Testis (tissue), 2 donors: ENCODE measurements at regions not wholly inside any gene's neighbourhood (a gene's known extent, or its start where the extent isn't known, plus 50 kb on each side); places are given as distances from the start of the nearest gene placed in this dataset.

Experiments
- DNase-seq: peaks from one replicate; pipeline ENCODE4 v3.0.0-alpha.2; 2019
- H3K27ac ChIP-seq, 2 donors: fragments of 200-600 bp; sonication (generic); one replicate each; pipeline ENCODE4 v1.5.1; 2019
- H3K27me3 ChIP-seq: fragments of 200-600 bp; sonication (generic); one replicate; pipeline ENCODE4 v1.5.1; 2019
- H3K36me3 ChIP-seq: fragments of 200-600 bp; sonication (generic); one replicate; pipeline ENCODE4 v1.5.1; 2017; ENCODE audit warnings: low read depth; ENCODE audit errors: missing control alignments
- H3K4me1 ChIP-seq: fragments of 200-600 bp; sonication (generic); one replicate; pipeline ENCODE4 v1.5.1; 2019
- H3K4me3 ChIP-seq, 2 donors: fragments of 200-600 bp; sonication (generic); one replicate each; pipeline ENCODE4 v1.5.1; 2017 to 2019
- H3K9me3 ChIP-seq: fragments of 200-600 bp; sonication (generic); one replicate; pipeline ENCODE4 v1.5.1; 2017
- CTCF ChIP-seq, 3 experiments: fragments of 450-650 bp in 2 of 3; fragments of 200-600 bp in 1 of 3; sonication (generic) in 1 of 3; IDR thresholded peaks; one replicate each; pipeline ENCODE4 v1.5.1; 2016 to 2019; ENCODE audit warnings: antibody characterized with exemption in 3 of 3, mild to moderate bottlenecking in 2 of 3, moderate library complexity in 1 of 3
- POLR2A ChIP-seq: fragments of 450-650 bp; IDR thresholded peaks from one replicate; pipeline ENCODE4 v1.6.1; 2017; ENCODE audit warnings: antibody characterized with exemption, mild to moderate bottlenecking, moderate library complexity
- WGBS, 2 donors: methylation state at CpG; one replicate each; pipeline ENCODE4 v1.1.5; 2018; 5-methylcytosine and 5-hydroxymethylcytosine counted together
- intact Hi-C: fragments of 100-400 bp; cut with DNase I; formaldehyde crosslinking; loops from one replicate; pipeline ENCODE4 v1.15.1; 2023; ENCODE audit warnings: low total_unique reads

- WGBS, 2 donors: 69 to 70% methylated on average over 5 of the region's 5 CpGs
- intact Hi-C loops: no loop called here
- TF ChIP-seq POLR2A: no peak
- TF ChIP-seq CTCF (IDR thresholded peaks at IDR 0.05): no peak
Observed at GRCh38 chr10:57776688-57777432, 490.8 kb downstream of the IPMK start.

GRCh38 chr10:57775250-57775649, 492.4 kb downstream of the IPMK start:
- Histone ChIP-seq H3K27ac (no peak overlapping the region), H3K9me3 (no peaks in the 10 kb centered on the region), H3K4me1 (no peaks in the 10 kb centered on the region), H3K36me3 (no peaks in the 10 kb centered on the region), H3K27me3 (no peaks in the 10 kb centered on the region), H3K4me3 (no peak overlapping the region)
- DNase-seq: no peak
- no peak for TF ChIP-seq POLR2A
- no peak for TF ChIP-seq CTCF (IDR thresholded peaks at IDR 0.05)
- intact Hi-C loops: no loop called here
- WGBS, 2 donors: 82 to 88% methylated on average over 2 of the region's 2 CpGs

More at GRCh38 chr10:57776688-57777432, 490.8 kb downstream of the IPMK start:
- Histone ChIP-seq H3K9me3 (no peaks in the 10 kb centered on the region), H3K27me3 (no peaks in the 10 kb centered on the region), H3K36me3 (no peaks in the 10 kb centered on the region), H3K27ac (no peak overlapping the region), H3K4me3 (no peak overlapping the region), H3K4me1 (no peaks in the 10 kb centered on the region)
- DNase-seq: no peak

GRCh38 chr10:57769298-57769697, 498.4 kb downstream of the IPMK start:
- DNase-seq: no peak
- no peaks in the 10 kb centered on the region for H3K27me3 ChIP-seq
- TF ChIP-seq POLR2A (no peak), CTCF (IDR thresholded peaks at IDR 0.05) (no peak)
- intact Hi-C loops: no loop called here
- H3K9me3 ChIP-seq: no peaks in the 10 kb centered on the region
- H3K36me3 ChIP-seq: no peaks in the 10 kb centered on the region
- no peak overlapping the region for H3K4me3 ChIP-seq
- no peaks in the 10 kb centered on the region for H3K4me1 ChIP-seq
- H3K27ac ChIP-seq: no peak overlapping the region
- WGBS, 2 donors: 89 to 94% methylated on average over 1 of the region's 1 CpG

GRCh38 chr10:57759777-57760176, 507.9 kb downstream of the IPMK start:
- no peaks in the 10 kb centered on the region for H3K9me3 ChIP-seq
- DNase-seq: no peak
- H3K4me1 ChIP-seq: no peaks in the 10 kb centered on the region
- intact Hi-C loops: no loop called here
- H3K36me3 ChIP-seq: no peaks in the 10 kb centered on the region
- TF ChIP-seq CTCF (IDR thresholded peaks at IDR 0.05) (no peak), POLR2A (no peak)
- no peak overlapping the region for H3K4me3 ChIP-seq
- WGBS, 2 donors: 68 to 76% methylated on average over 6 of the region's 6 CpGs
- no peak overlapping the region for H3K27ac ChIP-seq
- no peaks in the 10 kb centered on the region for H3K27me3 ChIP-seq

- Histone ChIP-seq H3K36me3 (no peaks in the 10 kb centered on the region), H3K27me3 (no peaks in the 10 kb centered on the region), H3K4me1 (no peaks in the 10 kb centered on the region), H3K4me3 (no peak overlapping the region), H3K9me3 (no peaks in the 10 kb centered on the region), H3K27ac (no peak overlapping the region)
- TF ChIP-seq CTCF (IDR thresholded peaks at IDR 0.05): no peak
- no peak for TF ChIP-seq POLR2A
- no peak for DNase-seq
- intact Hi-C loops: no loop called here
- WGBS, 2 donors: 82 to 86% methylated on average over 4 of the region's 4 CpGs
Observed at GRCh38 chr10:57754803-57755202, 512.9 kb downstream of the IPMK start.
